Activated CD4-positive, alpha-beta T cell treated with anti-CD3 and anti-CD28 coated beads for 4 hours (primary cell): ENCODE measurements at regions not wholly inside any gene's neighbourhood (a gene's known extent, or its start where the extent isn't known, plus 50 kb on each side); places are given as distances from the start of the nearest gene placed in this dataset.
"Not testable (repeated sequence)": the region's sequence is repeated elsewhere in the genome, so short reads cannot be mapped to it uniquely, and the experiment has no call there.

Experiments used
- DNase-seq, 2 donors: peaks; one replicate each; pipeline ENCODE4 v3.0.0-alpha.2; 2020

GRCh38 chr7:34401776-34402175, 256.2 kb upstream of the NPSR1 start:
- no peak for DNase-seq

DNA sequence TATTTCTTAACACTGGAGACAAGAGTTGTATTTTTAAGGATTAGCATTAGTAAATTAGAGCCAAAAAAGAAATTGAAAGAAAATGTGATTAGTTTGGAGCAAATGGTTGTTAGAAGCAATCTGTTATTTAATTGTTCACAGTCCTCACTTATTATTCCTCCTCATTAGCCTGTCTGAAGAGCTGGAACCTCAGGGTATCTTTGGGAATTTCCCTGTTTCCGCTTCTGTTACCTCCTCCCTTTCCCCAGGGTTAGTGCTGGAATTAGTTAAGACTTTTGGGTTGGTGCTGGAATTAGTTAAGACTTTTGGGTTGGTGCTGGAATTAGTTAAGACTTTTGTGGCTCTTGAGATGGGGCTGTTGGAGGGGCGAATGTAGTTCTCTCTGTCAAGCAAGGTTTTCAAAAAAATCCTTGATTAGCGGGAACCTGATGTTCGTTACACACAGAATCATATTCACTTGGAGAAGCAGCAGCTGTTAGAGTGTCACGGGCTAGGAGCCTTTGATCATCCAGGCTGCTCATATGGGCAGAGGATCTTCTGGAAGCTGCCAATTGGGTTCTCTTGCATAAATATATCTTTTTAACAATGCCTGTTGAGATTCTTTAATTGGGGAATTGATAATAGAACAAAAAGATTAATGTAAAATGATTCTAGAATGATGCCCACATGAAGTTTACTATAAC, 251.0 kb upstream of the NPSR1 start:
- DNase-seq, result no peak

GRCh38 chr7:34407586-34407985, 250.4 kb upstream of the NPSR1 start:
- no peak for DNase-seq

DNA sequence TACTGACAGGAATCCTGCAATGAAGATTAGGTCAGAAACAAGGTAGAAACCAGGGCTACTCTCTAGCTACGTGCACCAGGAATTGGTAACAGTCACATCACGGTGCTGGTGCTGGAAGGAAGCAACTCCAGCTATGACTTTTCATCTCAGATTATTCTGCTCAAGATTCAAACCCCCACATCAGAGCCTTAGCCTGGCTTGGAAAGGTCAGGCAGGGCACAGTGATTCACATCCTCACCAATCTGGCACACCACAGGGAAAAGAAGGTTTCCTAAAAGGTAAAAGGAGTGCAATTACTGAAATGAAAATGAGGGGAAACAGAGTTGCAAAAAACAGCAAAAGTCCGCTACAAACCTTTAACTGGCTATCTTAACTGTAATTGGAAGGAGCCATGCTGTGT, 240.2 kb upstream of the NPSR1 start:
- DNase-seq, result no peak

DNA sequence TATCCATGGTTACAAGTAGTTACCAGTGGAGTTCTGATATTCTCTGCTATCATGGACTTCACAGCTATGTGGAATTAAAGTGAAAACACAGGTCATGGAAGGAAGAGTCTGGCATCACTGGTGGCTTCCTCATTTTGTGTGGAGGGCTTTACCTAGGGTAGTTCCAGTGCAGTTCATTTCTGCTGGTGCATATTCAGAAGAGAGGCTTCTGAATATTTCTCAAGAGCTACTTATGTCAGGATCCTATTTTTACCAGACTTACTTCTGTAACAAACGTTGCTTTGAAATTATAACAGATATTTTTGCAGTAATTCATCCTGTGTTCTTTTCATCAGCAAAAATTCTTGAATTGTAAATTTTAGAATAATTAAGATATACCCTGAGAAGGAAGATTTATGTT, 236.5 kb upstream of the NPSR1 start:
- DNase-seq, result no peak

DNA sequence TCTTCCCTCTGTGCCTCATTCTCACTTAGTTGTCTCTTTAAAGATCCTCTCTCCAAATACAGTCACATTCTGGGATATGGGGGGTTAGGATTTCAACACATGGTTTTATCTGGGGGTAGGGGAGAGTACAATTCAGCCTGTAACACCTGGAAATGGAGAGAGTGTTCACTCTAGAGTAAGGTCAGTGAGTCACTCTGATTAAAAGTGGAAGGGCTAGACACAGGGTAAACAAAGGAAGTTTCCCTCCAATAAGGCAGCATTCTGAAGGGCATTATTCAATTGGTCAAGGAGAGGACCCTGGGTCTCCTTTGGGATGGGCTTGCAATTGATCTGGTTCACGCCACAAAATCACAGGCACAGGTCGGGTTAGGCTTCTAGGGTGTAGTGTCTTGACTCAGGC, 232.8 kb upstream of the NPSR1 start:
- no peak for DNase-seq

DNA sequence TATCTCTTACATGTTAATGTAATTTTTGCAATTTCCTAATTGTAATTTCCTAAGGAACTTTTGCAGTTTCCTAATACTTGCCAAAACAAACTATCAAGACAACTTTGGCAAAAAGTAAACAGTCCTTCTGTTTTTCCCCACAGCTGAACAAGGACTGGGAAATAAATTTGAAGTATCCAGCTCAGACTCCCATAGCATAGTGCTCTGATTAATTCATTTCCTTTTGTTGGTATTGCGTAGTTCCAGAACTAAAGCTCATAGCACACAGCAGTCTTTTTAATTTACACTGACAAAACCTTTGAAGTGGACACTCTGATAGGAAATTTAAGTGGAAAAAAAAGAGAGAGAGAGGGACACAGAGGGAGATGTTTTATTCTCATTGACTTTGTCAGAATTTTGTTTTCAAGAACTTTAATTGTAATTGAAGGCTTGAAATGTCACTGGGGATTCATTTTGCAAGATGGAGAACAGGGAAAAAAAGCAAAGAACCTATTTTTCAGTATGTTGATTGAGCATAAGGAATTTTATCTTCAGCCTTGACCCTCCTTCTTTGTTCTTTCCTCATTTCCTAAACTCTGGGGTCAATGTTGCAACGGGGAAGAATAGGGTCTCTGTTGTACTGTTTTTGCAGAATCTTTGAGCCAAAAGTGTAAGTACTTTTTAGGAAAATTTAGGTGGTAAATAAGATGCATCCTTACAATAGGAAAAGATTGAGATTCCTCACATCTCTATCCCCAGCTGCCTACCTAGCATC, 232.2 kb upstream of the NPSR1 start:
- DNase-seq, result no peak

GRCh38 chr7:34430456-34430855, 227.6 kb upstream of the NPSR1 start:
- DNase-seq, result no peak

- DNase-seq, result no peak
These were observed 219.6 kb upstream of the NPSR1 start for GRCh38 chr7:34438436-34438835.

DNA sequence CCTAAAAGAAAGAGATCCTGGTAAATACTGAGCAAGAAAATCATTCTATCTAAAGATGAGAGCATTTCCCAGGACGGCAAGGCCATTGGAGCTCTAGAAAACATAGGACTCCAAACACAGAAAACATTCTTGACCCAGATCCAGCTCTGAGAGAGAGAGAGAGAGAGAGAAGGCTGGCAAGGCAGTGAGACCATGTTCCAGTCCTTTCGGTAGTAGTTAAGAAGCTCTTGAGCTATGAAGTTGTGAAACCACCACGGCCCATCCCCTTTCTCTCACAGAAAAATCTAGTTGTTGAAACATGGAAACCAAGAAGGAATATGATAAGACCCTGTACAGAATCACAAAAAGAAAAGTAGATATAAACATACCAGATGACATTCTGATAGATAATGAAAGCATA, 212.4 kb upstream of the NPSR1 start:
- DNase-seq, result no peak

DNA sequence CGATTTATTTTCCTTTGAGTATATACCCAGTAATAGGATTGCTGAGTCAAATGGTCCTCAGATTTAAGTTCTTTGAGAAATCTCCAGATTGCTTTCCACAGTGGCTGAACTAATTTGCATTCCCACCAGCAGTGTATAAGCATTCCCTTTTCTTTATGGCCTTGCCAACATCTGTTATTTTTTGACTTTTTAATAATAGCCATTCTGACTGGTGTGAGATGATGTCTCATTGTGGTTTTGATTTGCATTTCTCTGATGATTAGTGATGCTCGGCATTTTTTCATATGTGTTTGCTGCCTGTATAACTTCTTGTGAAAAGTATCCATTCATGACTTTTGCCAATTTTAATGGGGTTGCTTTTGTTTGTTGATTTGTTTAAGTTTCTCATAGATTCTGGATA, 209.5 kb upstream of the NPSR1 start:
- DNase-seq, result not testable (repeated sequence)

DNA sequence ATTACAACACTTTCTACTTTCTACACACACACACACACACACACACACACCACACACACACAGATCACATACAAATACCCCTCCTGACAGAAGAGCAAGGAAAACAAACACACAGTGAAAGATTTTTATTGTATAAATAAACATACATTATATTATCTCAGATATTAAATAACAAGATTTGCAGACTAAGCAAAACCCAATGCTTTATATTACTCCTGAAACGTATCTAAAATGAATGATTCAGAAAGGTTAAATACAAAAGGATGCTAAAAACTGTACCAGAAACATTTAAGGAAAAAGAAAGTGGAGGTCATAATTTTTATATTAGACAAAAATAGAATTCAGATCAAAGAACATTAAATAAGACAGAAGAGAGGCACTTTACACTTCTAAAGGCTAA, 208.3 kb upstream of the NPSR1 start:
- no peak for DNase-seq

DNA sequence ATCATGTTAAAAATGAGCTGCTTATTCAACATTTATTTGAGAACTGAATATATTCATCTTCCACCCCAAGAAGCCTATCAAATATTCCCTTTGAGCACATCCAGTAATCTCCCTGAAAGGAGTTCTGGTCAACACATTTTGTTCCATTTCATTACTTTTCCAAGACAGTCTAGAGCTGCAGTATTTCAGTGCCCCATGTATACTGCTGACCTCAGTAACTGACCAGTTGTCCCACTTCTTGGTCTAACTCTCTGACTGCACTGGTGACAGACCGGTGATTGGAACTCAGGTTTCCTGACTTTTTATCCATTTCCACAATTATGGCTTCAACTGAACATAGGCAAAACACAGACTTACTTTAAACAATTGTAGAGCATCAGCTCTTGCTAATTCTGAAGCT, 206.8 kb upstream of the NPSR1 start:
- no peak for DNase-seq

GRCh38 chr7:34451923-34452322, 206.1 kb upstream of the NPSR1 start:
- DNase-seq, result no peak

- DNase-seq, result no peak
These were observed 205.7 kb upstream of the NPSR1 start for GRCh38 chr7:34452363-34452762.

DNA sequence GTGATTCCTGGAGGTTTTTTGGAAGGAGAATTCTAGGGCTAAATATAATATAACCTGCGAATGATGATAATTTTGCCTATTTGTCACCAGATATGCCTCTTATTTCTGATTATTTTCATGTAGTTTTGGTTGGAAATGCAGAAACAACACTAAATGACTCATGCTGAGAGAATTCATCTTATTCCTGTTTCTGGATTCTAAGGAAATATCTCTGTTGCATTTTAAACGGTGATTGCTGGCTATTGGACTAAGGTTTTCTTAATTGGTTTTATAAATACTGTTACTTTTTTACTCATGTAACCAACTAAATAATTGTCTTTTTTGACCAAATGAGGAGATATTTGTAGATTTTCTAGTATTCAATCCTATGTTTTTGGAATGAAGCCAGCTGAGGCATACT, 204.9 kb upstream of the NPSR1 start:
- no peak for DNase-seq

GRCh38 chr7:34454381-34454780, 203.6 kb upstream of the NPSR1 start:
- DNase-seq, result no peak

- DNase-seq, result no peak
These were observed 200.7 kb upstream of the NPSR1 start for GRCh38 chr7:34457329-34457728.

DNA sequence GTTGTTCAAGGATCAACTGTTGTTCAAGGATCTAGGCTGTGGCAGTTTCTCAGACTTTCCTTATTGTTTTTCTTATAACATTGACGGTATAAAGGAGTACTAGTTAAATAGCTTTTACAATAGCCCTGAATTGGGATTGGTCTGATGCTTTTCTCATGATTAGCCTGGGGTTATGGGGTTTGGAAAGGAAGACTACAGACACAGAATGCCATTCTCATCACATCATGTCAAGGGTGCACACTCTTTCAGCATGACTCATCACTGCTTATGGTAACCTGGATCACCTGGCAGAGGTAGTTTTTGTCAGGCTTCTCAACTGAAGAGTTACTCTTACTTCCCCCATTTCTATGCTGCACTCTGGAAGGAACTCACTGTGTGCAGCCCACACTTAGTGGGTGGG, 194.2 kb upstream of the NPSR1 start:
- DNase-seq, result no peak

DNA sequence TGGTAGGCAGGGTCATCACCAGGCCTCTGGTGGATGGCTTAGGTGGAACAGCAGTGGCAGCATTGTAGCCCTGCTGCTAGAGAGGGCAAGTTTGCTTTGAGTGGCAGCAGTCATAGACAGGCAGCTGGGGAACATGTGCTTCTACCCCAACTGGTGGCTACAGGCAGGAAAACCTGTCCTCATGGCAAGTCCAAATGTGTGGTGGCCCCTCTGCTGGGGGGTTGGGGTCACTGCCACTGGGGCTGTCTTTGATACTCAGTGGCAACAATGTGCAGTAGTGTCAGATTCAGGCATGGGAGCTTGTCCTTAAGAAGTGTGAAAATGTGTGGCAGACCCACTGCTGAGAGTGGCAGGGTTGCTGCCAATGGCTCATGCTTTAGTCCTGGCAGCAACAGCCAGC, 186.2 kb upstream of the NPSR1 start:
- no peak for DNase-seq

DNA sequence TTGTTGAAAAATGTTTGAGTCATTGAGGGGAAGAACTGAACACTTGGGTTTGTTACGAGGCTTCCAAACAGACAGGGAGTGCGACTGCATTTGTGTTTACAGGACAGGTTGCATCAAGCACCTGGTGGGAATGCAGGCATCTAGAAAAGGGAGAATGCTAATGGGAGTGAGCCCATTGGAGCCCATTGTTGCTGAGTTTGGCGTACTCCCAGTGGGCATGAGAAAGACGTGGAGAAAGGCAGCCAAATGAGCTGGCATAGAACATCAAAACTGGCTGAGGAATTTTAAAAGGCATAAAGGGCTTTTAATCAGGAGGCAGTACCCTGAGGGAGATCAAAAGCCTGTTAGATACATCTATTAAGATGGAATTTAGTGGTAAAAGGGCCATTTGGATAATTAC, 171.6 kb upstream of the NPSR1 start:
- no peak for DNase-seq

DNA sequence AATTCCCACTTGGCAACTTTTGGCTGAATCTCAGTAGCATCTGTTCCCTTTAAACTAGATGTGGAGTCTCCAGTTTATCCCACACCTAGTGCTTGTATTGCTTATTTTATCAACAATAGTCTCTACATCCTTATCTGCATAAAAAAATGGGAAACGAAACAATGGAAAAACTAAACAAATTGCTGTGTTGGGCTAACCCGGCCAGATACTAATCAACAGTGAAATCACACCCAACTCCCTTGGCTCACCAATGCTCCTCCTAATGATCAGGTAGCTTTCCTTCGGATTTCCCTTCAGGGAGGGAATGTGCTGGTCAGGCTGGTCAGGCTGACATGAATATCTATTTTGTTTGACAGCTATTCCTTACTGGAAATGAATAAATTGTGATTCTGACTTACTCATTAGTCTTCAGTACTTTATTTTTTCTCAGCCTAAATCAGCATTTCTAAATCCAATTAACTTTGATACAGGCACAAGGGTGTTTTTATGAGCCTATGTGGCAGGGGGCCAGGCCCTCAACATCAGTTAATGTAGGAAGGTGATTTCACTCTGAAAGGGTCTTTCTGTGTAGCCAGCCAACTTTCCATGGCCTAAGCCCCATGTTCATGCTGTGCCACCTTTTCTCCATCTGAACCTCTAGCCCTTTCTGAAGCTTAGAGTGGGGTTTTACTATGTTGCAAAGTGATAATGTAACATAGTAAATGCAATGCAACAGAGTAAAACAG, 170.5 kb upstream of the NPSR1 start:
- DNase-seq, result no peak

DNA sequence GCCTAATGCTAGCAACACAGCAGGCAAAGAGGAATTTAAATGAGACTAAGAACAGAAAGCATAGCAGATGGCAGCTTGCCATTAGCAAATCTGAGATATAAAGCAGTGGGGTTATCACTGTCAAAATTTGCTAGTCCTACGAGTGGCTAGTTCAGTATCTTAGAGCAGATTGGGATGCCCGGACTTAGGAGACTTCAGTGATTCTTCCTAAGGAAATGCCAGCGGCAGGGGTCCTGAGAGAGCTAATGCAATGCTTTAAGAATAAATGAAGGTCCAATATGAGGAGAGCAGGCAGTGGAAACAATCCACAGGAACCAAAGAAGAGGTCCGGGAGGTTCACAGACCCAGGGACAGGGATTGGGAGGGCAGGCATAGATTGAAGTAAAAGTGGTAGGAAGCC, 169.3 kb upstream of the NPSR1 start:
- DNase-seq, result no peak

DNA sequence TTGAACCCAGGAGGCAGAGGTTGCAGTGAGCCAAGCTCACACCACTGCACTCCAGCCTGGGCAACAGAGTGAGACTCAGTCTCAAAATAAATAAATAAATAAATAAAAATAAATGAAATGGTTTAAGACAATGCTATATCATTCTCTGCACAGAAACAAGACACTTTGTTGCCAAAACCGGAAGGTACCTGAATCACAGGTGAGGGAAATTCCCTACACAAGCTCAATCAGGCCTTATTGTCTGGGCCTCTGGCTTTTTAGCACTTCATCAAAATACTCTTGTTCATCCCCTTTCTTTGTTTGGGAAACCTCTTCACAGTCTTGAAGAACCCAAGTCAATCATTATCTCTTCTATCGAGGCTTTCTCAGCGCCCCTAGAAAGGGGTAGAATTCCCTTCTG, 166.1 kb upstream of the NPSR1 start:
- DNase-seq, result no peak
